Choroid plexus epithelial cell (primary cell): ENCODE measurements at regions not wholly inside any gene's neighbourhood (a gene's known extent, or its start where the extent isn't known, plus 50 kb on each side); places are given as distances from the start of the nearest gene placed in this dataset.

Experiments
- DNase-seq: peaks from one replicate; pipeline ENCODE4 v3.0.0-alpha.2; 2010; ENCODE audit warnings: low read depth
- H3K4me3 ChIP-seq: 2 replicates; pipeline ENCODE4 v1.5.1; 2011; ENCODE audit warnings: low read depth, mild to moderate bottlenecking, control low read depth, low read length, moderate library complexity
- CTCF ChIP-seq: conservative IDR thresholded peaks from 2 replicates; pipeline ENCODE4 v1.5.1; 2011; ENCODE audit warnings: low read depth, mild to moderate bottlenecking, control low read depth, inconsistent platforms, low read length, moderate library complexity

GRCh38 chr11:64484191-64485022, 71.3 kb upstream of the SLC22A11 start:
- DNase-seq, result no peak
- H3K4me3 ChIP-seq, result no peak overlapping the region
- no peak for TF ChIP-seq CTCF

- no peak overlapping the region for H3K4me3 ChIP-seq
- DNase-seq, result no peak
- TF ChIP-seq CTCF, result no peak
These were observed 70.7 kb upstream of the SLC22A11 start for GRCh38 chr11:64485074-64485473.

GRCh38 chr11:64489831-64490441, 65.8 kb upstream of the SLC22A11 start:
- no peak overlapping the region for H3K4me3 ChIP-seq
- peak; percentile 47 for DNase-seq
- TF ChIP-seq CTCF, result peak; percentile 81

- no peak for DNase-seq
These were observed 65.1 kb upstream of the SLC22A11 start for GRCh38 chr11:64490562-64491216.

GRCh38 chr11:64492561-64492960, 63.2 kb upstream of the SLC22A11 start:
- no peak for DNase-seq
- TF ChIP-seq CTCF, result no peak

More at GRCh38 chr11:64490562-64491216, 65.1 kb upstream of the SLC22A11 start:
- no peak for TF ChIP-seq CTCF
- H3K4me3 ChIP-seq, result no peak overlapping the region

GRCh38 chr11:64498136-64498535, 57.6 kb upstream of the SLC22A11 start:
- DNase-seq, result no peak
- no peak for TF ChIP-seq CTCF
- H3K4me3 ChIP-seq, result no peak overlapping the region

More at GRCh38 chr11:64492561-64492960, 63.2 kb upstream of the SLC22A11 start:
- H3K4me3 ChIP-seq, result no peak overlapping the region
